Upper lobe of left lung (tissue), 6 donors: ENCODE measurements at regions not wholly inside any gene's neighbourhood (a gene's known extent, or its start where the extent isn't known, plus 50 kb on each side); places are given as distances from the start of the nearest gene placed in this dataset.

Experiments used
- ATAC-seq, 2 donors: fragments of 200-7000 bp; cut with Tn5 transposase; one replicate each; pipeline ENCODE4 v1.9.1; 2022; ENCODE audit warnings: mild to moderate bottlenecking in 2 of 2, moderate library complexity in 2 of 2; ENCODE audit not compliant: low FRiP score in 2 of 2
- DNase-seq, 2 donors: peaks; one replicate each; pipeline ENCODE4 v3.0.0-alpha.2; 2019 to 2020
- H3K27ac ChIP-seq, 4 donors: fragments of 200-600 bp; sonication (generic); one replicate each; pipeline ENCODE4 v1.5.1; 2016 to 2019
- H3K27me3 ChIP-seq, 4 donors: fragments of 200-600 bp; sonication (generic); one replicate each; pipeline ENCODE4 v1.5.1; 2017 to 2019
- H3K36me3 ChIP-seq, 4 donors: fragments of 200-600 bp; sonication (generic); one replicate each; pipeline ENCODE4 v1.5.1; 2016 to 2019
- H3K4me1 ChIP-seq, 4 donors: fragments of 200-600 bp; sonication (generic); one replicate each; pipeline ENCODE4 v1.5.1; 2018 to 2019
- H3K4me3 ChIP-seq, 4 donors: fragments of 200-600 bp; sonication (generic); one replicate each; pipeline ENCODE4 v1.5.1; 2017 to 2019; ENCODE audit warnings: mild to moderate bottlenecking in 2 of 4, moderate library complexity in 1 of 4
- H3K9me3 ChIP-seq, 4 donors: fragments of 200-600 bp; sonication (generic); one replicate each; pipeline ENCODE4 v1.5.1; 2018 to 2019
- CTCF ChIP-seq, 6 experiments: fragments of 450-650 bp in 4 of 6; fragments of 200-600 bp in 2 of 6; sonication (generic) in 2 of 6; IDR thresholded peaks; one replicate each; pipeline ENCODE4 v1.5.1; 2016 to 2019; ENCODE audit warnings: antibody characterized with exemption in 6 of 6
- EP300 ChIP-seq, 4 donors: sonication (generic); formaldehyde crosslinking; IDR thresholded peaks; one replicate each; pipeline ENCODE4 v1.5.1; 2017; ENCODE audit warnings: antibody characterized with exemption in 4 of 4, control low read depth in 2 of 4
- POLR2A ChIP-seq, 4 donors: fragments of 450-650 bp; IDR thresholded peaks; one replicate each; pipeline ENCODE4 v1.5.1; 2016 to 2017; ENCODE audit warnings: antibody characterized with exemption in 4 of 4, mild to moderate bottlenecking in 2 of 4
- POLR2AphosphoS5 ChIP-seq, 2 donors: sonication (generic); formaldehyde crosslinking; IDR thresholded peaks; one replicate each; pipeline ENCODE4 v1.5.1; 2017; ENCODE audit warnings: antibody characterized with exemption in 2 of 2
- WGBS, 2 donors: methylation state at CpG; one replicate each; pipeline ENCODE4 v1.1.5; 2017 to 2018; 5-methylcytosine and 5-hydroxymethylcytosine counted together
- donor health status: DM: no; HTN: no; CAD: no; lungs with moderate emphysema.
- donor health status: DM: no; HTN: yes; CAD: no; lungs with severe emphysema.

GRCh38 chr17:79162012-79162963 lies 87.7 kb downstream of the ENGASE start:
- ATAC-seq, result no peak
- H3K27me3 ChIP-seq, result peaks cover 0 to 7% (median 0%) of the 10 kb centered on the region in 4 donors
- WGBS, 2 donors, result 65 to 66% methylated on average over 16 to 26 of the region's 26 CpGs

GRCh38 chr17:79160980-79161636 lies 86.5 kb downstream of the ENGASE start:
- ATAC-seq (no peak), DNase-seq (peak in 1 of 2 donors; percentile 22)
- no peaks in the 10 kb centered on the region for H3K4me1 ChIP-seq
- WGBS, 2 donors, result 43 to 47% methylated on average over 11 to 14 of the region's 14 CpGs
- H3K27ac ChIP-seq, result no peak overlapping the region
- TF ChIP-seq EP300 (IDR thresholded peaks at IDR 0.05), result no peak
- no peak for TF ChIP-seq CTCF (IDR thresholded peaks at IDR 0.05)
- TF ChIP-seq POLR2AphosphoS5 (IDR thresholded peaks at IDR 0.05), result no peak
- no peak for TF ChIP-seq POLR2A (IDR thresholded peaks at IDR 0.05)
- no peaks in the 10 kb centered on the region for H3K9me3 ChIP-seq
- H3K27me3 ChIP-seq, result peaks cover 0 to 7% (median 0%) of the 10 kb centered on the region in 4 donors
- H3K4me3 ChIP-seq, result no peak overlapping the region
- no peaks in the 10 kb centered on the region for H3K36me3 ChIP-seq

More at GRCh38 chr17:79162012-79162963, 87.7 kb downstream of the ENGASE start:
- DNase-seq, result peak in 1 of 2 donors; percentile 57
- H3K9me3 ChIP-seq, result no peaks in the 10 kb centered on the region
- no peak overlapping the region for H3K4me3 ChIP-seq
- TF ChIP-seq POLR2A (IDR thresholded peaks at IDR 0.05), result no peak
- no peak for TF ChIP-seq POLR2AphosphoS5 (IDR thresholded peaks at IDR 0.05)
- no peak for TF ChIP-seq EP300 (IDR thresholded peaks at IDR 0.05)
- no peak for TF ChIP-seq CTCF (IDR thresholded peaks at IDR 0.05)
- no peaks in the 10 kb centered on the region for H3K4me1 ChIP-seq
- H3K27ac ChIP-seq, result no peak overlapping the region
- H3K36me3 ChIP-seq, result no peaks in the 10 kb centered on the region

- H3K9me3 ChIP-seq, result no peaks in the 10 kb centered on the region
- TF ChIP-seq POLR2A (IDR thresholded peaks at IDR 0.05) (no peak), EP300 (IDR thresholded peaks at IDR 0.05) (no peak), CTCF (IDR thresholded peaks at IDR 0.05) (no peak), POLR2AphosphoS5 (IDR thresholded peaks at IDR 0.05) (no peak)
- H3K4me1 ChIP-seq, result peaks cover 0 to 1% (median 0%) of the 10 kb centered on the region in 4 donors
- no peaks in the 10 kb centered on the region for H3K36me3 ChIP-seq
- H3K27ac ChIP-seq, result no peak overlapping the region
- ATAC-seq (no peak), DNase-seq (peak in 1 of 2 donors; percentile 39)
- H3K27me3 ChIP-seq, result no peaks in the 10 kb centered on the region
- 67 to 70% methylated on average over 12 of the region's 13 CpGs for WGBS, 2 donors
- no peak overlapping the region for H3K4me3 ChIP-seq
These were observed 85.3 kb downstream of the ENGASE start for GRCh38 chr17:79159926-79160325.

- DNase-seq, result peak in 1 of 2 donors; percentile 56
- WGBS, 2 donors, result 76% methylated on average over 5 to 6 of the region's 6 CpGs
These were observed 84.8 kb downstream of the ENGASE start for GRCh38 chr17:79159471-79159870.

More at GRCh38 chr17:79159471-79159870, 84.8 kb downstream of the ENGASE start:
- peaks cover 0 to 3% (median 0%) of the 10 kb centered on the region in 4 donors for H3K4me1 ChIP-seq
- TF ChIP-seq CTCF (IDR thresholded peaks at IDR 0.05), result no peak
- no peak for TF ChIP-seq POLR2AphosphoS5 (IDR thresholded peaks at IDR 0.05)
- TF ChIP-seq POLR2A (IDR thresholded peaks at IDR 0.05), result no peak
- no peak for TF ChIP-seq EP300 (IDR thresholded peaks at IDR 0.05)
- no peak for ATAC-seq
- no peak overlapping the region for H3K4me3 ChIP-seq
- no peak overlapping the region for H3K27ac ChIP-seq
- no peaks in the 10 kb centered on the region for H3K36me3 ChIP-seq
- H3K9me3 ChIP-seq, result no peaks in the 10 kb centered on the region
- no peaks in the 10 kb centered on the region for H3K27me3 ChIP-seq
